Neural progenitor cell (in vitro differentiated cells): ENCODE measurements at regions not wholly inside any gene's neighbourhood (a gene's known extent, or its start where the extent isn't known, plus 50 kb on each side); places are given as distances from the start of the nearest gene placed in this dataset.

Experiments used
- CTCF ChIP-seq: fragments of 200-600 bp; sonication (generic); IDR thresholded peaks from 2 replicates; pipeline ENCODE4 v1.5.1; 2017; ENCODE audit warnings: antibody characterized with exemption, mild to moderate bottlenecking
- EZH2 ChIP-seq: fragments of 200-600 bp; sonication (generic); IDR thresholded peaks from 2 replicates; pipeline ENCODE4 v1.6.1; 2017; ENCODE audit warnings: antibody characterized with exemption, mild to moderate bottlenecking, moderate library complexity

- no peak for TF ChIP-seq CTCF
- TF ChIP-seq EZH2: no peak
Observed at GRCh38 chr3:80233576-80233975, 465.8 kb upstream of the ROBO1 start.
